BE2C (cell line): ENCODE measurements at regions not wholly inside any gene's neighbourhood (a gene's known extent, or its start where the extent isn't known, plus 50 kb on each side); places are given as distances from the start of the nearest gene placed in this dataset.

Experiments
- DNase-seq: peaks from one replicate; pipeline ENCODE4 v3.0.0-alpha.2; 2020
- H3K27me3 ChIP-seq: fragments of 250-450 bp; sonication (Bioruptor Pico); 2 replicates; pipeline ENCODE4 v1.5.1; 2020; ENCODE audit warnings: mild to moderate bottlenecking
- H3K36me3 ChIP-seq: fragments of 250-450 bp; sonication (Bioruptor Pico); 2 replicates; pipeline ENCODE4 v1.5.1; 2020; ENCODE audit warnings: mild to moderate bottlenecking
- H3K4me1 ChIP-seq: fragments of 250-450 bp; sonication (Bioruptor Pico); 2 replicates; pipeline ENCODE4 v1.5.1; 2020
- H3K4me3 ChIP-seq: 2 replicates; pipeline ENCODE4 v1.5.1; 2011; ENCODE audit warnings: low read depth, low read length
- H3K9me3 ChIP-seq: fragments of 250-450 bp; sonication (Bioruptor Pico); 2 replicates; pipeline ENCODE4 v1.5.1; 2020
- CTCF ChIP-seq: IDR thresholded peaks from 2 replicates; pipeline ENCODE4 v1.5.1; 2012; ENCODE audit warnings: mild to moderate bottlenecking, low read depth, low read length

DNA sequence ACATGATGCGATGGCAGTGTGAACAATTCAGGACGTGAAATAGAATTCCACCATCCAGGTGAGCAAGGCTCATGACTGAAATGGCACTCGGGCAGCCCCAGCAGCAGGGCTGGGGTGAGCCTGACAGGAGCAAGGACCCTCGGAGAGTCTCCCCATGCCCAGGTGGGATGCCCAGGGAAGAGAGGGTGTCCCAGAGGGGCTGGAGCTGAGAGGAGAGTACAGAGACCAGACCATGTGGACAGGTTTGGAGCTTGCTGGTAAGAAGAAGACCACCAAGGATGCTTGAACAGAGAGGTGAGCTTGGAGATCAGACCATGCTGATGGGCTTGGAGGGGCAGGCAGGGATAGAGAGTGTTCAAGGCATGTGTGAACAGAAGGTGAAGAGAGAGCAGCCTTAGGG, 83.3 kb downstream of the RAMP3 start:
- no peak for TF ChIP-seq CTCF
- Histone ChIP-seq H3K27me3 (no peaks in the 10 kb centered on the region), H3K4me3 (no peak overlapping the region), H3K9me3 (no peaks in the 10 kb centered on the region), H3K4me1 (no peaks in the 10 kb centered on the region), H3K36me3 (no peaks in the 10 kb centered on the region)
- DNase-seq, result no peak

GRCh38 chr7:45241339-45242109, 83.9 kb downstream of the RAMP3 start:
- Histone ChIP-seq H3K4me3 (no peak overlapping the region), H3K9me3 (no peaks in the 10 kb centered on the region), H3K36me3 (no peaks in the 10 kb centered on the region), H3K4me1 (no peaks in the 10 kb centered on the region), H3K27me3 (no peaks in the 10 kb centered on the region; the same call in 1 of the 2 replicates)
- no peak for DNase-seq
- TF ChIP-seq CTCF, result no peak

DNA sequence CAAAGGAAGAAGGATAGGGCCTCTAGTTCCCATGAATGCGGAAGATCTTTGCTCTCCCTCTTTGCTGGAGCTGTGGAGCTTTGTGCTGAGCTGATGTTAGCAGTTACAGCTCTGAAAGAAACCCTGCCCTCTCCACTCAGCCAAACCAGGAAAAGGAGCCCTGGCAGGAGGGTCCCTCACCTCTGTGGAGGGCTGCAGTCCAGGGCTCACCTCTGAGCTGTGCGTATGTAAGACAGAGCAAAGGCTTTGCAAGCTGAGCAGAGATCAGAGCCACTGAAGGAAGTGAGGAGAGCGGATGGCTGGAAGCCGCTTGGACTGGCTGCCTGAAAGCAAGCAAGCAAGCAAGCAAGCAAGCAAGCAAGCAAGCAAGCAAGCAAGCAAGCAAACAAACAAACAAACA, 84.7 kb downstream of the RAMP3 start:
- no peak for TF ChIP-seq CTCF
- no peak for DNase-seq
- no peak overlapping the region for H3K4me3 ChIP-seq
- H3K9me3 ChIP-seq, result no peaks in the 10 kb centered on the region
- H3K36me3 ChIP-seq, result no peaks in the 10 kb centered on the region
- no peaks in the 10 kb centered on the region; the same call in 1 of the 2 replicates for H3K27me3 ChIP-seq
- H3K4me1 ChIP-seq, result no peaks in the 10 kb centered on the region

GRCh38 chr7:45242698-45243097, 85.1 kb downstream of the RAMP3 start:
- no peak for DNase-seq
- H3K4me3 ChIP-seq, result no peak overlapping the region
- H3K36me3 ChIP-seq, result no peaks in the 10 kb centered on the region
- TF ChIP-seq CTCF, result no peak
- H3K4me1 ChIP-seq, result no peaks in the 10 kb centered on the region
- H3K27me3 ChIP-seq, result no peaks in the 10 kb centered on the region; the same call in none of the 2 replicates
- no peaks in the 10 kb centered on the region for H3K9me3 ChIP-seq

GRCh38 chr7:45244981-45245380, 87.4 kb downstream of the RAMP3 start:
- H3K4me1 ChIP-seq, result no peaks in the 10 kb centered on the region
- H3K9me3 ChIP-seq, result no peaks in the 10 kb centered on the region
- H3K4me3 ChIP-seq, result no peak overlapping the region
- no peaks in the 10 kb centered on the region for H3K36me3 ChIP-seq
- H3K27me3 ChIP-seq, result peaks cover 8% of the 10 kb centered on the region
- DNase-seq, result no peak
- TF ChIP-seq CTCF, result no peak

DNA sequence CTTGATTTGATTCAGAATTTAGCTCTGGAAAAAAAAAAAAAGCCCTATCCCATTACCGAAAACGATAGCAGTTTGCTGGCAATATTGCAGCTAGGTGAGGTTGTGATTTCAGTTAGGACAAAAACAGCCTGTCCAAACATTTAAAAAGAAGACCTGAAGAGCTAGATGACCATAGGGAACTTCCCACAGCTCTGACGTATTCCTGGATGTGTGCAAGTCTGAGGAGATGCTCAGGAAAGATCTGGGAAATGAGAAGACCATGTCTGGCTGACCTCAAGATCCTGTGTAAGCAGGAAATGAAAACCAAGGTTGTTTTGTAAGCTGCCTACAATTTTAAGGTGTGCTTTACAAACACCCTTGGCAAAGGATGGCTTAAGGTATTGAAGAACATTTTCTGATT, 88.7 kb downstream of the RAMP3 start:
- no peak overlapping the region for H3K4me3 ChIP-seq
- H3K4me1 ChIP-seq, result no peaks in the 10 kb centered on the region
- H3K9me3 ChIP-seq, result no peaks in the 10 kb centered on the region
- H3K27me3 ChIP-seq, result peaks cover 8% of the 10 kb centered on the region
- DNase-seq, result no peak
- H3K36me3 ChIP-seq, result no peaks in the 10 kb centered on the region
- TF ChIP-seq CTCF, result no peak
